CD14-positive monocyte (primary cell): ENCODE measurements at regions not wholly inside any gene's neighbourhood (a gene's known extent, or its start where the extent isn't known, plus 50 kb on each side); places are given as distances from the start of the nearest gene placed in this dataset.

Experiments
- DNase-seq, 3 donors: peaks; one replicate each; pipeline ENCODE4 v3.0.0-alpha.2; 2011 to 2022
- H2AFZ ChIP-seq: 2 replicates; pipeline ENCODE4 v1.6.0; 2012; ENCODE audit warnings: mild to moderate bottlenecking, low read depth, low read length, inconsistent platforms; ENCODE audit not compliant: insufficient read depth, poor library complexity, severe bottlenecking
- H3K27ac ChIP-seq, 2 donors: 1 replicate in 1 of 2; 2 replicates in 1 of 2; pipeline ENCODE4 v1.5.1; 2012 to 2013; ENCODE audit warnings: low read length in 2 of 2, control low read depth in 1 of 2, inconsistent platforms in 1 of 2, low read depth in 1 of 2, mild to moderate bottlenecking in 1 of 2
- H3K27me3 ChIP-seq, 2 donors: one replicate each; pipeline versions ENCODE4 v1.6.0 to v1.6.1; 2011 to 2013; ENCODE audit warnings: low read length in 2 of 2; ENCODE audit not compliant: control insufficient read depth in 2 of 2, insufficient read depth in 2 of 2
- H3K36me3 ChIP-seq, 2 donors: replicated peaks in 1 of 2; 1 replicate in 1 of 2; 2 replicates in 1 of 2; pipeline versions ENCODE4 v1.5.1 to v1.6.1; 2012 to 2013; ENCODE audit warnings: low read length in 2 of 2, control low read depth in 1 of 2, inconsistent platforms in 1 of 2, mild to moderate bottlenecking in 1 of 2; ENCODE audit not compliant: insufficient read depth in 2 of 2, control insufficient read depth in 1 of 2
- H3K4me1 ChIP-seq, 2 donors: 1 replicate in 1 of 2; 2 replicates in 1 of 2; pipeline versions ENCODE4 v1.5.1 to v1.6.1; 2012 to 2013; ENCODE audit warnings: low read length in 2 of 2, control low read depth in 1 of 2, inconsistent platforms in 1 of 2, mild to moderate bottlenecking in 1 of 2, moderate library complexity in 1 of 2; ENCODE audit not compliant: insufficient read depth in 2 of 2, control insufficient read depth in 1 of 2
- H3K4me2 ChIP-seq: replicated peaks from 2 replicates; pipeline ENCODE3; 2012; ENCODE audit warnings: low read length, moderate library complexity, mild to moderate bottlenecking; ENCODE audit not compliant: poor library complexity, severe bottlenecking; ENCODE audit errors: extremely low read depth
- H3K4me3 ChIP-seq, 3 experiments: fragments of 200-600 bp in 1 of 3; sonication (generic) in 1 of 3; replicated peaks in 1 of 3; 1 replicate in 2 of 3; 2 replicates in 1 of 3; pipeline ENCODE4 v1.5.1; 2011 to 2013; ENCODE audit warnings: low read length in 3 of 3, mild to moderate bottlenecking in 3 of 3, control low read depth in 2 of 3, low read depth in 2 of 3, inconsistent platforms in 1 of 3, moderate library complexity in 1 of 3
- H3K79me2 ChIP-seq: 2 replicates; pipeline ENCODE4 v1.6.0; 2012; ENCODE audit warnings: mild to moderate bottlenecking, control low read depth, inconsistent platforms, low read length, moderate library complexity; ENCODE audit not compliant: insufficient read depth
- H3K9ac ChIP-seq: 2 replicates; pipeline ENCODE4 v1.6.0; 2017; ENCODE audit warnings: low read length, mild to moderate bottlenecking; ENCODE audit not compliant: insufficient read depth, poor library complexity, severe bottlenecking
- H3K9me3 ChIP-seq, 2 donors: replicated peaks in 1 of 2; 1 replicate in 1 of 2; 2 replicates in 1 of 2; pipeline versions ENCODE4 v1.5.1 to v1.6.1; 2012 to 2013; ENCODE audit warnings: low read length in 2 of 2, control low read depth in 1 of 2; ENCODE audit not compliant: control insufficient read depth in 1 of 2, insufficient read depth in 1 of 2
- H4K20me1 ChIP-seq: 2 replicates; pipeline ENCODE4 v1.6.0; 2012; ENCODE audit warnings: mild to moderate bottlenecking, low read length, control low read depth, moderate library complexity; ENCODE audit not compliant: insufficient read depth
- H3K27ac Mint-ChIP-seq, 7 donors: one replicate each; pipeline ENCODE4 v1.8.0; 2020; ENCODE audit warnings: mild to moderate bottlenecking in 7 of 7, mixed read lengths in 7 of 7, moderate library complexity in 6 of 7, inconsistent platforms in 2 of 7
- H3K27me3 Mint-ChIP-seq, 3 donors: one replicate each; pipeline ENCODE4 v1.8.0; 2021 to 2022; ENCODE audit warnings: low read depth in 3 of 3, mild to moderate bottlenecking in 3 of 3, mixed read lengths in 3 of 3, moderate library complexity in 3 of 3, inconsistent platforms in 1 of 3
- H3K36me3 Mint-ChIP-seq, 2 donors: one replicate each; pipeline ENCODE4 v1.8.0; 2020; ENCODE audit warnings: mixed read lengths in 2 of 2, inconsistent platforms in 1 of 2, mild to moderate bottlenecking in 1 of 2
- H3K4me1 Mint-ChIP-seq: one replicate; pipeline ENCODE4 v1.8.0; 2020; ENCODE audit warnings: mild to moderate bottlenecking, mixed read lengths
- H3K4me3 Mint-ChIP-seq, 2 donors: one replicate each; pipeline ENCODE4 v1.8.0; 2020; ENCODE audit warnings: mild to moderate bottlenecking in 2 of 2, mixed read lengths in 2 of 2, moderate library complexity in 1 of 2
- H3K9me3 Mint-ChIP-seq, 7 donors: one replicate each; pipeline ENCODE4 v1.8.0; 2020 to 2022; ENCODE audit warnings: mixed read lengths in 7 of 7, mild to moderate bottlenecking in 6 of 7, moderate library complexity in 6 of 7, inconsistent platforms in 2 of 7
- WGBS: methylation state at CpG from one replicate; pipeline ENCODE4 v1.1.5; 2013; ENCODE audit warnings: missing lambda C conversion rate; ENCODE audit not compliant: insufficient coverage; 5-methylcytosine and 5-hydroxymethylcytosine counted together
- intact Hi-C, 2 donors: fragments of 100-400 bp; cut with micrococcal nuclease; formaldehyde crosslinking; loops; one replicate each; pipeline versions ENCODE4 v1.15.0 to v1.15.1; 2023
- TF ChIP-seq, protein P1 (sequence below): fragments of 200-600 bp; IDR thresholded peaks from one replicate; pipeline ENCODE4 v1.8.0; 2022; ENCODE audit warnings: antibody characterized with exemption, mild to moderate bottlenecking

GRCh38 chr12:34190054-34190453 is 167.8 kb downstream of the ALG10 start:
- H3K4me1 Mint-ChIP-seq: no peaks in the 10 kb centered on the region
- H3K9me3 Mint-ChIP-seq: peaks cover 0 to 3% (median 0%) of the 10 kb centered on the region in 7 donors
- Histone ChIP-seq H3K27ac (no peak overlapping the region), H3K4me3 (no peak overlapping the region), H2AFZ (no peak overlapping the region), H3K9ac (no peak overlapping the region), H3K9me3 (no peaks in the 10 kb centered on the region), H3K4me2 (no peak overlapping the region), H3K79me2 (no peaks in the 10 kb centered on the region), H3K36me3 (no peaks in the 10 kb centered on the region), H3K27me3 (no peaks in the 10 kb centered on the region), H3K4me1 (no peaks in the 10 kb centered on the region), H4K20me1 (no peaks in the 10 kb centered on the region)
- TF ChIP-seq, protein P1, sequence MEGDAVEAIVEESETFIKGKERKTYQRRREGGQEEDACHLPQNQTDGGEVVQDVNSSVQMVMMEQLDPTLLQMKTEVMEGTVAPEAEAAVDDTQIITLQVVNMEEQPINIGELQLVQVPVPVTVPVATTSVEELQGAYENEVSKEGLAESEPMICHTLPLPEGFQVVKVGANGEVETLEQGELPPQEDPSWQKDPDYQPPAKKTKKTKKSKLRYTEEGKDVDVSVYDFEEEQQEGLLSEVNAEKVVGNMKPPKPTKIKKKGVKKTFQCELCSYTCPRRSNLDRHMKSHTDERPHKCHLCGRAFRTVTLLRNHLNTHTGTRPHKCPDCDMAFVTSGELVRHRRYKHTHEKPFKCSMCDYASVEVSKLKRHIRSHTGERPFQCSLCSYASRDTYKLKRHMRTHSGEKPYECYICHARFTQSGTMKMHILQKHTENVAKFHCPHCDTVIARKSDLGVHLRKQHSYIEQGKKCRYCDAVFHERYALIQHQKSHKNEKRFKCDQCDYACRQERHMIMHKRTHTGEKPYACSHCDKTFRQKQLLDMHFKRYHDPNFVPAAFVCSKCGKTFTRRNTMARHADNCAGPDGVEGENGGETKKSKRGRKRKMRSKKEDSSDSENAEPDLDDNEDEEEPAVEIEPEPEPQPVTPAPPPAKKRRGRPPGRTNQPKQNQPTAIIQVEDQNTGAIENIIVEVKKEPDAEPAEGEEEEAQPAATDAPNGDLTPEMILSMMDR: no peak
- H3K36me3 Mint-ChIP-seq: no peaks in the 10 kb centered on the region
- H3K4me3 Mint-ChIP-seq: no peak overlapping the region
- peaks cover 0 to 2% (median 0%) of the 10 kb centered on the region in 3 donors for H3K27me3 Mint-ChIP-seq
- intact Hi-C loops: no loop called here
- WGBS: no CpG with 5 or more reads among the region's 1 CpG
- no peak overlapping the region for H3K27ac Mint-ChIP-seq
- DNase-seq: no peak

DNA sequence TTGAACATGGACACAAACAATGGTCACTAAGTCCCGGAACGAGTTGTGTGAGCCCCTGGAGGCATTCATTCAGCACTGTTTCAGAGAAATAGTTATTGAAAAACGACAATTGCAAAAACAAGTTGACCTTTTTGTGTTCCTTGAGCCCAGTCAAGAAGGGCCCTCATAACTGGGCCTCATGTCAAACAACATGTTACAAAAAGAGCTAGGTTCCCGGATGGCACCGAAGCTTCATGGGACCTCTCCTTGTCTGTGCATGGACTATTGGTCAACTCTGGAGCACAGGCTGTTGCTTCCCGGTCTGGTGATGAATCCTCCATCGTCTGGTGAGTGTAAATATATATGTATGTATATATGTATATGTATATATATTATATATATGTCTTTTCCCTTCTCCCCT is 176.6 kb downstream of the ALG10 start:
- Histone ChIP-seq H3K4me3 (no peak overlapping the region), H3K9me3 (no peaks in the 10 kb centered on the region), H3K4me2 (no peak overlapping the region), H4K20me1 (no peaks in the 10 kb centered on the region), H3K9ac (no peak overlapping the region), H3K27ac (no peak overlapping the region), H3K27me3 (no peaks in the 10 kb centered on the region), H3K79me2 (no peaks in the 10 kb centered on the region), H2AFZ (no peak overlapping the region), H3K4me1 (no peaks in the 10 kb centered on the region), H3K36me3 (no peaks in the 10 kb centered on the region)
- Mint-ChIP-seq H3K4me3 (no peak overlapping the region), H3K36me3 (no peaks in the 10 kb centered on the region), H3K27ac (no peak overlapping the region), H3K27me3 (peaks cover 0 to 2% (median 1%) of the 10 kb centered on the region in 3 donors), H3K9me3 (peaks cover 0 to 11% (median 4%) of the 10 kb centered on the region in 7 donors), H3K4me1 (no peaks in the 10 kb centered on the region)
- no peak for DNase-seq
- intact Hi-C loops: no loop called here
- TF ChIP-seq, protein P1: no peak
- WGBS: 77% methylated on average over 5 of the region's 7 CpGs
